HG02852 (cell line): ENCODE measurements at regions not wholly inside any gene's neighbourhood (a gene's known extent, or its start where the extent isn't known, plus 50 kb on each side); places are given as distances from the start of the nearest gene placed in this dataset.

Experiments
- ATAC-seq: cut with Tn5 transposase; IDR thresholded peaks from one replicate; pipeline ENCODE4 v1.9.1; 2021; ENCODE audit warnings: mild to moderate bottlenecking, moderate library complexity; ENCODE audit not compliant: unreplicated experiment

DNA sequence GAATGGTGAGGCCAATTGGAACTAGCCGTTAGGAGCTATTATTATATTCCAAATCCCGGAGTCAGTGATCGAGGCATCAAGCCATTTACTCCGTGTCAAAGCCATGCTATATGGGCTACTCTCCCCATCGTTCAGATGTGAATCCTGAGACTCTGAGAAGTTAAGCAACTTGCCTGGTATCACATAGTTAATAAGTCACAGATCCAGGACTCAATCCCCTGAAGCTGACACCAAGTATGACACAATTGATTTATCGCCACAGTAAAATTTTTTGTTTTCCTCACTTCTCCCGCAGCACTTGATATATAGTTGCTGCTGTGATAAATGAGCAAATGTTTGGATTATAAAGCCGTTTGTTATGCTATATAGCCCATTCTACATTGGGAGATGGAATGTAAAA, 50.8 kb upstream of the TSHZ2 start:
- no peak for ATAC-seq

DNA sequence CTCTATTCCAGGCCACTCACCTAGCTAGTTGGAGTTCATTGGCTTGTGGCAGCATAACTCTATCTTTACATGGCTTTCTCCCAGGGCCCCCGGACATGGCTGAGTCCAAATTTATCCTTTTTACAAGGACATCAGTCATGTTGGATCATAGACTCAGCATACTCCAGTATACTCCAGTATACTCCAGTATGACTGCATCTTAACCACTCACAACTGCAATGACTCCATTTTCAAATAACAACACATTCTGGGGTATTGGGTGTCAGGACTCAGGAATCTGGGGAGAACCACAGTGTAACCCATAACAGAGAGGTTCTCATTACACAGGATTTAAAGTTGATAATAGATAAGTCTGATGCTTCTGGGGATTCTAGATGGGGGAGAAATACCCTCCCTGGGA, 53.8 kb upstream of the TSHZ2 start:
- ATAC-seq, result no peak

DNA sequence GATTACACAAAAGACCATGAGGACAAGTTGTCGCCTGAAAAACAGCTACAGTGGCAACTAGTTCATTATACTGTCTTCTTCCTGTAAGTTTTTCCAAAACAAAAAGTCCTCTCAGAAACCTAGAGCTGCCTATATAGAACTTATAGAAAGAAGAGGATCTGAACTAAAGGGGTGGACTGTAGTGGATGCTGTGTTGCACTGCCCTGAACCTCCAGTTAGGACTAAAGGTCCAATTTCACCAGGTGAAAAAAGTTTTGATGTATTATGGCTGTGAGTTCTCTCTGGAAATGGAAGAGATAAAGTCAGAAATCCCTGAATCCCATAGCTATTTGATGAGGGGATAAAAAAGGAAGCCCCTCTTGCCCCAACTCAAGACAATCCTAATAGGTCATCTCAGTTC, 56.6 kb upstream of the TSHZ2 start:
- ATAC-seq, result no peak

DNA sequence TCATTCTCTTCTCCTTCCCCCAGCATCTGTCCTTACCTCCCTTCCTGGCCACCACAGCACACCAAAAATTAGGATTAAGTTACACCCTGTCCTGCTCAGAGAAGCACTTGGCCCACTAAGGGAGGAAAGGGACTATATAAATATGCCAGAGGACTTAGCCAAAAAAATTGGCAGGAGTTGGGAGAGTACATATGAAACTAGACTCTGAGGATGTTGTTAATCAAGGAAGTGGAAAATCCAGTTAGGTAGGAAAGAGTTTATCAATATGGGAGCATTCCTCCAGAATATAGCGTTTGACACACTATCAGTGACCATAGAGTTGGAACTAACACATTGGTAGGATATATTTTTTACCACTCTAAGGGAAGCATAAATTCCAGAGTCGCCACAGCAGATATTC, 57.3 kb upstream of the TSHZ2 start:
- ATAC-seq, result no peak

DNA sequence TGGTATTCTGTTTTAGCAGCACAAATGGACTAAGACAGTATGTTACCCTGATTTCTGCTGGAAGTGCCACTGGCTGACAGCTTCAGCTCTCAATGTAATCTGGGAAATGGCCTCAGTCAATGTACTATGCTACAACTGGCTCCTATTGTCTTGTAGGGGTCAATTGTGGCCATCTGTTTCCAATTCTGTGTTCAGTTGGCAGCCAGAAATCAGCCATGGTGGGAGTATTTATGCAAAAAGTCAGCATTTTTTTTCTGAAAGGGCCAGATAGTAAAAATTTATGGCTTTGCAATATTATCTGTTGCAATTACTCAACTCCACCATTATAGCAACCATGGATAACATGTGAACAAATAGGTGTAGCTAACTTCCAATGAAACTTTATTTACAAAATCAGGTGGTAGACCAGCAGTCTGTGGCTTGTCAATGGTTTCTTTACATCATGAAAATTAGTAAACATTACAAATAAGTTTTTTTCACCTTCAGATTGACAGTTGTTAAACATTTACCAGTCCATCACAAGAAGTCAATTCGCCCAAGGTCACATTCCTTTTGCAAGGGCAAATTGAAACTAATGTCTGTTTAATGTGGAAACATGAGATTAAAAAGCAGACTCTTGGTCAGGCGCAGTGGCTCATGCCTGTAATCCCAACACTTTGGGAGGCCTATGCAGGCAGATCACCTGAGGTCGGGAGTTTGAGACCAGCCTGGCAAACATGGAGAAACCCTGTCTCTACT, 58.3 kb upstream of the TSHZ2 start:
- ATAC-seq, result no peak

DNA sequence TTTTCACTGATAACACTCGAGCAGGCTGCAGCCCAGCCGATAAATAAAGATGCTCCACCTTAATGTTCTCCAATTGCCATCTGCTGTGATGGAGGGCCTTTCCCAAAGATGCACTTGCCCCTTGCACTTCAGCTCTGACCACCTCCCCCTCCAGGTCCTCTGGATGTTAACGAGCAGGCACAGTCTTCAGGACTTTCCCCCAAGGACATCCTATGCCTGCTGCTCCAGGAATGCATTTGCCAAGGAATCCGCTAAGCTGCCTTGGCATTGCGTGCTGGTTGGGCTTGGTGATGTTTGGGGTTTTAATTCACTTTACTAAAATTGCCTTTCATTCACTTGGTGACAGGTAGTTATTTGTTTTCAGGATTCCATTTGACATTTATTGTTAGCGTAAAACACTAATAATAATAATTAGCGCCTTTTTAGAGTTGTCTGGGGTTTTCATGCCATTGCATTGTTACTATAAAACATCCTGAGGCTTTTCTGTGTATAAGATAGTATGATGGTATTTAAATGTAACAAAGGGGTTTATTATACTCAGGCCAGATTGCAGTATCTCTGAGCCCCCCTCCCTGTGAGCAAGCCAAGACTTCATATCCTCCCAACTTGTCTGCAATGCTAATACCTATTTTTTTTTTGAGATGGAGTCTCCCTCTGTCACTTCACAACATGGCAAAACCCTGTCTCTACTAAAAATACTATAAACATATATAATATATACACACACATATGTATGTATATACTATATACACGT, 66.7 kb upstream of the TSHZ2 start:
- no peak for ATAC-seq

DNA sequence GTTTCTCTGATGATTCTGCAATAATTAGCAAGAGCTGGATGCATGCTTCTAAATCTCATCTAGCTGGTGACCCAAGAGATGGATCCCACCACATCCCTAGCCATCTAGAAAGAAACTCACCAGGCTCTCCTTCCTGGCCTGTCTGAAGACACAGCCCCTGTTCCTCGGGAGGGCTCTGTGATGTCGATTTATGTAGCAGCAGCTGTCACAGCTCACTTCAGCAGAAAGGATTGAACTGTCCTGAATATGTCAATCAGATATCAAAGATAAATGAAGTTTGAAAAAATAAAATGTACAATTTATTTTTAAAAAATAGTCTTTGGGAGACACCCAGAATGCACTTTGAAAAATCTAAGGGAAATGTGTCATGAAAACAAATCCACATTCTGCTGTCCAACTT, 67.3 kb upstream of the TSHZ2 start:
- ATAC-seq, result no peak

DNA sequence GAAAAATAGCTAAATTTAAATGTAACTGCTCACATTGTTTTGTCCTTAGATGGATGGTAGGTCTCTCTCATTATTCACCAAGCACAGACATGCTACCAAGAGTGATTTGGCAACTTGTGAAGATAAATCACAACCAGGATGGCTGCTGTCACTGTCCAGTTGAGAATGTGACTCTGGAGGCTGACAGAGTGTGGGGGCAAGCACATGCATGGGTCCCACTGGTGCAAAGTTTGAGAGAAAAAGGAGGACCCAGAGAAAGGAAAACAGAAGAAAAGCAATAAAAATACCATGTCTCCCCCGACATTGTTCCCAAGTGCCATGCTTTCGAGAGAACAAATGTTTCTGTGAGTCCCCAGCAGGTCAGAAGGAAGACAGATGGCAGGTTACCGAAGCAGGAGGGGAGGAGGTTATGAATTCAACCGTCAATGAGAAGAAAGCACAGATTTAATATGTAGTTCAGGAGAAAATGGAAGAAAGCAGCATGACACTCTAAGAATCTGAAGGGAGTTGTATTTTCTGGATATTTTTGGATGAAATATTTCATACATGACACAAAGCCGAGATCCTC, 73.0 kb upstream of the TSHZ2 start:
- ATAC-seq, result no peak

DNA sequence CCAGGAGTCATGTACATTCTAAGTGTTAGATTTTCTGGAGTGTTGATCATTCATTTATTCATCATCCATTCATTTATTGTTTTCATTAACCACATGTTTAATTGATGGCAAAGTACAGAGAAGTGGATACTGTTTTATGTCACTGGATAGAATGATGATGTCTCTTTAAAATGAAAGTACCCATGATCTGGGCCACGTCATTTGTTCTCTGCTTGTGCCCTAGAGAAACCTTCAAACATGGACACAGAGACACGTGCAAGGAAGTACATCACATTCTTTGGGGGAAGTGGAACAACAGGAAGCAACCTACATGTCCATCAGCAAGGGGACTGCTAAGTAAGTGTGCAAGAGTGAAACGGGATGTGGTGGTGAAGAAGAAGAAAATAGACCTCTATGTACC, 75.8 kb upstream of the TSHZ2 start:
- ATAC-seq, result no peak

DNA sequence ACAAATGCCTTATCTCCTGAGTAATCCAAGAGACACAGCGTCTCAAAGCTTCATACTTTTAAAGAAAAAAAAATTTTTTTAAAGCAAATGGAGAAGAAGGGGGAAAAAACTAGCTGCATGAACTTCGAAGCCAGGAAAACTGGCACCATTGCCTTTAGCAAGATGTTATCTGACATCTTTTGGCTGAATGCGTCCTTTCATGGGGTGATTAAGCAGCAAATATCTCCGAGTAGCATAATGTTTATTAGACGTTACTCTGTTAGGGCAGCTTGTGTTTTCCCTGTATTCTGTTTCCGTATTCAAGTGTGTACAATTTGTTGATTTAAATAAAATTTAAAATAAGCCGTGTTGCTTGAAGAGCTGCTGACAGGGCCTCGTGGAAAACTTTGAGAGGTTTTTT, 76.5 kb upstream of the TSHZ2 start:
- ATAC-seq, result no peak

DNA sequence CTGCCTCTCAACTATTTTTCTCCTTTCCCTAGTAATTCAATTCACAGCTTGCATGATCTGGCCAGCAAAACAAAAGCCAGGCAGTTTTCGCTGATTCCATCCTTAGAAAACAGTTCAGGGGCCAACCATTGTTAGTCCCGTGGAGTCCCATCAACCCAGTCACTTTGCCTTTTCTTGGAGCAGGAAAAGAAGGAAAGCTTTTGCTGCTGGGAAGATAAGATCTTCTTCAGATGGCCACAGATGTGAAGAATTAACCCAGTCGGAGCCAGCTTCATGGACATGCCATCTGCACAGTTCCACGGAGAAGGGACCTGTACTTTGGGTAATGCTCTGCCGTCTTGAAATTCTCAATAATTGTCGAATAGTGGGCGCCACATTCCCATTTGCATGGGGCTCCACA, 76.9 kb upstream of the TSHZ2 start:
- ATAC-seq, result no peak

DNA sequence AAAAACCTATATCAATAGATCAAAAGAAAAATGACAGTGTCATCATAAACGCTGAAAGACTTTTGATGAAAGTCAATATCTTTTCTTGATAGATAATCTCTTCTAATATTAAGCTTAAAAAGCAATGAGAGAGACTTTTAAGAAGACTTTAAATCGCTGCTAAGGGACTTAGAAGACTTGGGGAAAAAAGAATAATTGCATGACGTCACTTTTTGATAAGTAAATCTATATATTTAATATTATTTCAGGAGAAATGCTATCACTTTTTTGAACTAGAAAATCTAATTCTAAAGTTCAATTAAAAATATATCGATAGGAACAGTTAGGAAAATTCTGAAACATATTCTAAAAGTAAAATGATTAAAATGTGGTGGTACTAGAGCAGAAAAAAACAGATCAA, 78.7 kb upstream of the TSHZ2 start:
- ATAC-seq, result no peak

DNA sequence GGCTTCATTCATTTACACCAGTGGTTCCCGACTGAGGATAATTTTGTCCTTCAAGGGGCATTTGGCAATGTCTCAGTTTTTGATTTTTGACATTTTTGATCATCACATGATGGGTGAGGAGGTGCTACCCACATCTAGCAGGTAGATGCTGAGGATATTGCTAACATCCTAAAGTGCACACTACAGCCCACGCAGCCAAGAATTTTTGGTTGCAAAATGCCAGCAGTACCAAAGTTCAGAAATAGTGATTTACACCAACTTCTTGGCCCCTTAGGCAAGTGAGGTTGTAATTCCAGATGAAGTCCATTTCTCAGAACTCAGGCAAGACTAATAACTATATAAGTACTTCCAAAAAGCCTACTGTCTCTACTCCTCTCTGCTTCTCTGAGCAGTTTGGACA, 80.1 kb upstream of the TSHZ2 start:
- ATAC-seq, result no peak

DNA sequence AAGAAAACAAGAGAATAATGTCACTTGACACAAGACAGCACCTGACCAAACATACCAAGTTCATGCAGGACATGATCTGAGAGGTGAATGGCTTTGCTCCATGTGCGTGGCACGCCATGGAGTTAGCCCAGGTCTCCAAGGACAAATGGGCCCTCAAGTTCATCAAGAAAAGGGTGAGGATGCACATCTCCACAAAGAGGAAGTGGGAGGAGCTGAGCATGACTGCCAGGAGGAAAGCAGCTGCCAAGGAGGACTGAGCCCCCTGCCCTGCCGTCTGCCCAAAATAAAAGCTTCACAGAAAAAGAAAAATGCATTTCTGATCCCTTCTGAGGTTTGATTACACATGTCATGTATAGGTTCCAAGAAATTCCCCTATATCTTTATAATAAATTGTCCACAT, 82.0 kb upstream of the TSHZ2 start:
- no peak for ATAC-seq

DNA sequence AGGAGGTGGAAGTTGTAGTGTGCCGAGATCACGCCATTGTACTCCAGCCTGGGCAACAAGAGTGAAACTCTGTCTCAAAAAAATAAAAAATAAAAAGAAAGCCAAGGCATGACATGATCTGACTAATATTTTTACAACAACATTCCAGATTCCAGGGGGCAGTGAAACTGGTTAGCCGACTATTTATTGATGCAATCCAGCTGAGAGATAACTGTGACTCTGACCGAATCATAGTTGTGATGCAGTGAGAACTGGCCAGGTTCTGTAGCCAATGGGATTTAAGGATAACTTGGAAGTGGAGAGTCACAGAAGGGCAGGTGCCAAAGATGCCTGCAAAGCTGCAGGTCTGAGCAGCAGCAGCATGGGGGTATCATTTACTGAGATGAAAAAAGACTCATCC, 82.9 kb upstream of the TSHZ2 start:
- ATAC-seq, result no peak

DNA sequence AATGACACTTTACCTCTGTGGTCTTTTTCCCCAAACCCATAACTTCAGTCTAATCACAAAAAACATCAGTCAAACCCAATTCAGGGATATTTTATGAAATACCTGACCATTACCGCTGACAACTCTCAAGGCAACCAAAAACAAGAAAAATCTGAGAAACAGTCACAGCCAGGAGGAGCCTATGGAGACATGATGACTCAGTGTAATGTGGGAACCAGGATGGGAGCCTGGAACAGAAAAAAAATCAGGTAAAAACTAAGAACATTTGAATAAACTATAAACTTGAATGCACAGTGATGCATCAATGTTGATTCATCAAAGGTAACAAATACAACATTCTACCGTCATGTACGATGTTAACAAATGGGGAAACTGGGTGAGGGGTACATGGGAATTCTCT, 84.1 kb upstream of the TSHZ2 start:
- no peak for ATAC-seq

DNA sequence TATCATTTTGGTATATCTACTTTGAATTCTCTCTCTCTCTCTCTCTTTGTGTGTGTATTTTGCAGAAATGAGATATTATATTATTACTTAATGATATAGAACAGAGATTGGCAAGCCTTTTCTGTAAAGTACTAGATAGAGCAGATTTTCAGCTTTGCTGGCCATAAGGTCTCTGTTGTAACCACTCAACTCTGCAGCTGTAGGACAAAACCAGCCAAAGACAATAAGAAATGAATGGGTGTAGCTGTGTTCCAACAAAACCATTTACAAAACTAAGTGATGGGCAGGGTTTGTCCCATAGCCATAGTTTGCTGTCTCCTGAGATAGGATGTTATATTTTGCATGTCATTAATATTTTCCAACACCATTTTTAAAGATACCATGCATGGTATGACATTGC, 91.2 kb upstream of the TSHZ2 start:
- no peak for ATAC-seq

DNA sequence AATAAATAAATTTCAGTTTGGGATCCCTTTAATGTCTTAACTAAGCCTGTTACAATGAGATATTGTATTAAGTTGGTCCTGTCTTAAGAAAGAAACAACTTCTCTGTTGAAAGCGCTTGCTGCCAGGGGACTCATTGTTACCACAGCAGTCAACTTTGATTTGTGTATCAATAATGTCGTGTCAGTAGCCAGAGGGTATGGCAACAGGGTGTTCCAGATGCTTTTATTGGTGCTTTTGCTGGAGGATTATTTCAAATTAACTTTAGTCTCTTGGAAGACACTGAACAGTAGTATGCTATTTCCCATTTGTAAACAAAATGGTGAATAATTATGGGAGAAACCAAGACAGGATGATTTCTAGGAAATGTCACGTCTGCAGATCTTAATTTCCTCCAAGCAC, 91.9 kb upstream of the TSHZ2 start:
- ATAC-seq, result no peak

DNA sequence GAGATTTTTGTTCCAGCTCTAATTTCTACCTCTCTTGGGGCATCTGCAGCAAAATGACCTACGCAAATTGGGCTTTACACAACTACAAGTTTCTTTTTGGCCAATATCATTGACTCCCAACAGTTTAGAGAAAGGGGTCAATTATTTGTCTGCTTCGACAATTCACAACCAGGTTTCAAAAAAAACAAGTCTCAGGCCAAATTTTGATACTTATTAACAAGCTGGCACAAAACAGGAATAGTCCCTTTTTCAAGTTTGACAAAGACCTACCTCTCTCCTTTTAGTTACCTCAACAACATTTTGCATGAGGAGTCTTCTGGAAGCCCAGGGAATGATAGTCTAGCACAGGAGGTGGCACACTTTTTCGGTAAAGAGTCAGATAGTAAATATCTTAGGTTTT, 97.9 kb upstream of the TSHZ2 start:
- no peak for ATAC-seq

DNA sequence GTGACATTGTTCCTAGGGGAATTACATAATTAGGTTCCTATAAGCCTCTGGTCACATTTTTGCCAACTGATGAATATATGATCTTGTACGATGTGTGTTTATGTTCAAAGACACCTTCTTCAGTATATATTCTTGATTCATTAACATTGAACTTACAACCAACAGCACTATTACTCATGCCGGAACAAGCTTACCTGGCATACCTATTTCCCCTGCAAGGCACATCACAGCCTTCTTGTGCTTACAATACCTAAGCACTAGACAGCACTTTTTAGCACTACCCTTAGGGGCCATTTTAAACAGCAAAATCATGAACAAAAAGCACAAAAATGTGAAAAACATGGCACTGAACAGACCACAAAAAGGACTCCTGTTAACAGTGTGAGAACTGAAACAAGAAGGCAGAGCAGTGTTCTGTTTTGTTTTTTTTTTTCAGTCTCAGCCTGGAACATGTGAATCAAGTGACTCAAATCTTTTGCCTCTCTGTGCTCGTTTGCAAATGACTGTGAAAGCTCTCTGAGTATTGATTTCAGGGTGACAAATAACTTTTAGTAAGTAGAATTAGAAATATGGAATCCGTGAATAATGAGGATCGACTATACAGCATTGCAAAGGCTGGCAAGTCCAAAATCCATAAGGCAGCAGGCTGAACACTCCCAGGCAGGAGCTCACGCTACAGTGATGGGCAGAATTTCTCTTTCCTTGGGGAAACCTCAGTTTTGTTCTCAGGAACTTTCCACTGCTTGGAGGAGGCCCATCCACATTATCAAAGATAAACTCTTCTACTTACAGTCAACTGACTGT, 102.3 kb upstream of the TSHZ2 start:
- no peak for ATAC-seq

DNA sequence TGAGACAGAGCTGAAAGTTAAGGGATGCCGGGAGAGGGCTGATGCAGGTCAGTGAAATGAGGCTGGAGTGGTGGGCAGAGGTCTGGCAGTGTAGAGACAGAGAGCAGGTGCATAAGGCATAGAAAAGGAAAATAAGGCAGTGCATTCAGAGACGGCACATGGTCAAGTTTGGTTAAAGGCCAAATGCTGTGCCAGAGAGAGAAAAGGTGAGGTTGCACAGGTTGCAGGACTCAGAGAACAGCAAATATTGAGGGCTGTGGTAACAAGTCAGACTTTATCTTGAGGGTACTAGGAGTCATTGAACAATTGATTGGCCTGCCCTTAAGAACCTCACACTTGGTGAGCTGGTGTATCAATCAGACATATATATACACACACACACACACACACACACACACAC, 102.9 kb upstream of the TSHZ2 start:
- no peak for ATAC-seq

DNA sequence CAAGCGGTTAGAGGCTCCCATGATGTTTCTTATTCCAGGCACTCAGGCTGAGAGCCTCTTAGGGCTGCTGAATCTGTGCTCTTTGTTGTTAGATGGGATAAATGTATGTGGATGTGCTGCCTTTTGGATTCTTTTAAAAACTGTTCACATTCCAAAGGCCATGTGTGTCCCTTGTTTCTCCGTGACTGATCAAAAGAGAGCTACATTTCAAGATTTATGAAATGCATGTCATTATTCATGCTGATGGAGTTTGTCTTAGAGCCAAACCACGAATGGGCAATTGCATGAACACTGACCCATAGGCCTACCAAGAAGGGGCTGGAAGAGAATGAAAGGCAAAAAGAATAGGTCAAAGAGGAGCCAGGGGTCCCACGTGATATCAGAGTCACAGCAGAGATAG, 104.9 kb upstream of the TSHZ2 start:
- ATAC-seq, result no peak
